Endothelial cell of umbilical vein (primary cell): ENCODE measurements at regions not wholly inside any gene's neighbourhood (a gene's known extent, or its start where the extent isn't known, plus 50 kb on each side); places are given as distances from the start of the nearest gene placed in this dataset.

Experiments used
- BruUV-seq: library from RNA; stranded (reverse); fragments of 400-500 nt; replicated peaks from 2 replicates; lab custom pipeline; 2021; lab: Mats Ljungman, UMichigan
- CTCF ChIA-PET: fragments of 300-600, 350-600 bp; sonication (Branson Sonifier 250); formaldehyde crosslinking; loops from one replicate; lab custom pipeline; 2021; ENCODE audit warnings: antibody characterized with exemption, inconsistent platforms; lab: Charles Lee
- POLR2A ChIA-PET: fragments of 300-600, 350-600 bp; sonication (Branson Sonifier 250); formaldehyde crosslinking; loops from one replicate; lab custom pipeline; 2021; ENCODE audit warnings: antibody characterized with exemption, inconsistent platforms; lab: Charles Lee
- DNase-seq: peaks from one replicate; pipeline ENCODE4 v3.0.0-alpha.2; 2011; ENCODE audit warnings: low read depth, low spot score
- FAIRE-seq: peaks from 2 replicates; lab custom pipeline; 2011; peaks lifted over from hg19 to GRCh38; lab: Jason Lieb, UNC
- H2AFZ ChIP-seq: 2 replicates; pipeline ENCODE4 v1.6.0; 2012; ENCODE audit warnings: low read depth, low read length, control low read depth, inconsistent platforms
- H3K27ac ChIP-seq: 2 replicates; pipeline ENCODE4 v1.5.1; 2011; ENCODE audit warnings: low read depth, mild to moderate bottlenecking, control low read depth, low read length, moderate library complexity; ENCODE audit not compliant: insufficient read depth
- H3K27me3 ChIP-seq, 2 experiments: 2 replicates each; pipeline versions ENCODE4 v1.6.0 to v1.6.1; 2011; ENCODE audit warnings: low read length in 2 of 2, mixed read lengths in 1 of 2; ENCODE audit not compliant: control insufficient read depth in 2 of 2, insufficient read depth in 2 of 2
- H3K36me3 ChIP-seq, 2 experiments: 2 replicates in 1 of 2; 3 replicates in 1 of 2; pipeline ENCODE4 v1.5.1; 2011; ENCODE audit warnings: low read length in 2 of 2, mild to moderate bottlenecking in 1 of 2, moderate library complexity in 1 of 2; ENCODE audit not compliant: control insufficient read depth in 2 of 2, insufficient read depth in 2 of 2; ENCODE audit errors: extremely low read depth in 1 of 2
- H3K4me1 ChIP-seq: 3 replicates; pipeline ENCODE4 v1.5.1; 2011; ENCODE audit warnings: mild to moderate bottlenecking, low read length; ENCODE audit not compliant: control insufficient read depth, insufficient read depth; ENCODE audit errors: extremely low read depth
- H3K4me2 ChIP-seq: 2 replicates; pipeline ENCODE4 v1.6.1; 2011; ENCODE audit warnings: low read length, control low read depth, mixed read lengths; ENCODE audit not compliant: insufficient read depth
- H3K4me3 ChIP-seq, 3 experiments: fragments of 200-600 bp in 1 of 3; sonication (generic), shearing (Covaris generic) in 1 of 3; replicated peaks in 1 of 3; 2 replicates each; pipeline ENCODE4 v1.5.1; 2011 to 2016; ENCODE audit warnings: control low read depth in 3 of 3, low read length in 3 of 3, mild to moderate bottlenecking in 2 of 3, inconsistent platforms in 1 of 3, low read depth in 1 of 3, moderate library complexity in 1 of 3; ENCODE audit not compliant: insufficient read depth in 1 of 3
- H3K79me2 ChIP-seq: 2 replicates; pipeline ENCODE4 v1.6.0; 2012; ENCODE audit warnings: low read length, inconsistent platforms; ENCODE audit not compliant: control insufficient read depth, insufficient read depth
- H3K9ac ChIP-seq: replicated peaks from 2 replicates; pipeline ENCODE3; 2011; ENCODE audit warnings: low read length, control low read depth; ENCODE audit not compliant: insufficient read depth; ENCODE audit errors: extremely low read depth
- H3K9me1 ChIP-seq: replicated peaks from 3 replicates; pipeline ENCODE4 v1.6.0; 2011; ENCODE audit warnings: mild to moderate bottlenecking, low read length; ENCODE audit not compliant: control insufficient read depth, insufficient read depth; ENCODE audit errors: extremely low read depth
- H3K9me3 ChIP-seq: replicated peaks from 2 replicates; pipeline ENCODE4 v1.5.1; 2012; ENCODE audit warnings: low read length, inconsistent platforms; ENCODE audit not compliant: control insufficient read depth, insufficient read depth
- H4K20me1 ChIP-seq: replicated peaks from 2 replicates; pipeline ENCODE3; 2011; ENCODE audit warnings: mild to moderate bottlenecking, low read length; ENCODE audit not compliant: control insufficient read depth, insufficient read depth; ENCODE audit errors: extremely low read depth
- EZH2 ChIP-seq: IDR thresholded peaks from 2 replicates; pipeline ENCODE4 v1.6.1; 2012; ENCODE audit warnings: borderline replicate concordance, low read depth, mild to moderate bottlenecking, moderate library complexity, low read length, inconsistent platforms; ENCODE audit not compliant: severe bottlenecking
- FOS ChIP-seq: IDR thresholded peaks from 2 replicates; pipeline ENCODE4 v1.6.1; 2011; ENCODE audit warnings: mild to moderate bottlenecking, low read length, moderate library complexity, borderline replicate concordance; ENCODE audit not compliant: insufficient read depth
- GATA2 ChIP-seq: IDR thresholded peaks from 2 replicates; pipeline ENCODE4 v1.7.0; 2011; ENCODE audit warnings: low read depth, mild to moderate bottlenecking, moderate library complexity, mixed read lengths, low read length; ENCODE audit not compliant: insufficient read length, insufficient read depth
- JUN ChIP-seq: IDR thresholded peaks from 2 replicates; pipeline ENCODE4 v1.6.1; 2011; ENCODE audit warnings: borderline replicate concordance, low read depth; ENCODE audit not compliant: insufficient read length, insufficient read depth
- MYC ChIP-seq: IDR thresholded peaks from one replicate; pipeline ENCODE4 v1.6.1; 2011; ENCODE audit warnings: mild to moderate bottlenecking, low read depth, low read length
- POLR2A ChIP-seq: IDR thresholded peaks from 2 replicates; pipeline ENCODE4 v1.6.1; 2012; ENCODE audit warnings: low read depth, mild to moderate bottlenecking, control low read depth, low read length
- POLR2AphosphoS5 ChIP-seq: IDR thresholded peaks from 2 replicates; pipeline ENCODE4 v1.6.1; 2012; ENCODE audit warnings: low read depth, mild to moderate bottlenecking, control low read depth, low read length, moderate library complexity; ENCODE audit not compliant: insufficient read depth
- dilution Hi-C: fragments of 300-500 bp; cut with MboI; formaldehyde crosslinking; loops from one replicate; pipeline ENCODE4 v1.15.0; 2019; ENCODE audit warnings: low sequenced_read_pairs; ENCODE audit not compliant: extremely low pct_ligation_motif_present
- intact Hi-C: fragments of 100-400 bp; cut with micrococcal nuclease; formaldehyde crosslinking; loops from one replicate; pipeline ENCODE4 v1.10.0; 2022
- TF ChIP-seq, protein P1 (sequence below): IDR thresholded peaks from 2 replicates; pipeline ENCODE4 v1.6.1; 2011; ENCODE audit not compliant: insufficient read depth, insufficient read length
- TF ChIP-seq, protein P2 (sequence below), 2 donors: IDR thresholded peaks; 1 replicate in 1 of 2; 2 replicates in 1 of 2; pipeline ENCODE4 v1.5.1; 2011; ENCODE audit warnings: low read length in 2 of 2, mild to moderate bottlenecking in 2 of 2, moderate library complexity in 2 of 2, control low read depth in 1 of 2, inconsistent platforms in 1 of 2, low read depth in 1 of 2; ENCODE audit not compliant: insufficient read depth in 1 of 2; ENCODE audit errors: extremely low read depth in 1 of 2

DNA sequence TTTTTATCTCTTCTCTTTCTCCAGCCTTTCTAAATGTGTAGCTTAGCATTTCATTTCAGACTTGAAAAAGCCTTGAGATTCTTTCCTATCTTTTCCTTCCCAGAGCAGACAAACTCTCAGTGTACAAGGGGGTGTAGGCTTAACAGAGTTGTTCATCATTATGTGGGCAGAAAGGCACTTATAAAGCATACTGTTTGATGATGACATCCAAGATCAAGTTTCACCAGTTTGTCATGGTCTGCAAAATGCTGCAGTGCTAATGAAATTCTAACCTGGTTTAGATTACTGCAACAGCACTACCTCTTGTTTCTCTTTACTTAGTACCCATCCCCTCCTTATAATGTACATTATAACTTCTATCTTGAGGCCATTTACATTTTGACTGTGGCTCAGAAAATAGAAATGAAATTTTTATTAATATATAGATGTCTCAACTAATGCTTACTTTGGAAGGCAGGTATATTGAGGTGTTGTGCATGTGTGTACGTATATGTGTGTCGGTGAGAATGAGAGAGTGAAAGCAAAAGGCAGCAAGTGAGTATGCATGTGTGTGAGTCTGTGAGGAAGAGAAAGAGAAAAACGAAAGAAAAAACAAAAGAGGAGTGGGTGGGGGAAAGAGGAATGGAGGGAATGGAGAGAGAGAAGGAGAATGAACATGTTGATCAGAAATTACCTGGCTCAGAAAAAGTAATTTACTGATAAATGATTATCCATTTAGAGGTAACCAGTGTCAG lies 1043.6 kb downstream of the TUSC7 start:
- Histone ChIP-seq H3K9me1 (no peaks in the 10 kb centered on the region), H4K20me1 (no peaks in the 10 kb centered on the region), H3K4me1 (no peaks in the 10 kb centered on the region), H3K9ac (no peak overlapping the region), H3K9me3 (no peaks in the 10 kb centered on the region), H3K4me3 (no peak overlapping the region), H3K4me2 (no peak overlapping the region), H2AFZ (no peak overlapping the region), H3K79me2 (no peaks in the 10 kb centered on the region), H3K27ac (no peak overlapping the region), H3K36me3 (no peaks in the 10 kb centered on the region), H3K27me3 (no peaks in the 10 kb centered on the region)
- intact Hi-C loops (no loop called here), dilution Hi-C loops (no loop called here)
- FAIRE-seq (no peak), DNase-seq (no peak)
- BruUV-seq, result no TSS peak
- TF ChIP-seq GATA2 (no peak), MYC (no peak), FOS (no peak), EZH2 (no peak), JUN (no peak)
- TF ChIP-seq, protein P1, sequence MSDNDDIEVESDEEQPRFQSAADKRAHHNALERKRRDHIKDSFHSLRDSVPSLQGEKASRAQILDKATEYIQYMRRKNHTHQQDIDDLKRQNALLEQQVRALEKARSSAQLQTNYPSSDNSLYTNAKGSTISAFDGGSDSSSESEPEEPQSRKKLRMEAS, result no peak
- POLR2A ChIA-PET, result no interaction called here
- CTCF ChIA-PET, result no interaction called here

GRCh38 chr3:117754058-117754457 lies 1044.5 kb downstream of the TUSC7 start:
- Histone ChIP-seq H3K4me3 (no peak overlapping the region), H3K36me3 (no peaks in the 10 kb centered on the region), H3K9me3 (no peaks in the 10 kb centered on the region), H3K79me2 (no peaks in the 10 kb centered on the region), H3K9me1 (no peaks in the 10 kb centered on the region), H3K9ac (no peak overlapping the region), H4K20me1 (no peaks in the 10 kb centered on the region), H3K27me3 (no peaks in the 10 kb centered on the region), H3K4me1 (no peaks in the 10 kb centered on the region), H3K27ac (no peak overlapping the region), H2AFZ (no peak overlapping the region), H3K4me2 (no peak overlapping the region)
- FAIRE-seq, result no peak
- ChIA-PET POLR2A (no interaction called here), CTCF (no interaction called here)
- no peak for DNase-seq
- intact Hi-C loops (no loop called here), dilution Hi-C loops (no loop called here)
- TF ChIP-seq, protein P2, sequence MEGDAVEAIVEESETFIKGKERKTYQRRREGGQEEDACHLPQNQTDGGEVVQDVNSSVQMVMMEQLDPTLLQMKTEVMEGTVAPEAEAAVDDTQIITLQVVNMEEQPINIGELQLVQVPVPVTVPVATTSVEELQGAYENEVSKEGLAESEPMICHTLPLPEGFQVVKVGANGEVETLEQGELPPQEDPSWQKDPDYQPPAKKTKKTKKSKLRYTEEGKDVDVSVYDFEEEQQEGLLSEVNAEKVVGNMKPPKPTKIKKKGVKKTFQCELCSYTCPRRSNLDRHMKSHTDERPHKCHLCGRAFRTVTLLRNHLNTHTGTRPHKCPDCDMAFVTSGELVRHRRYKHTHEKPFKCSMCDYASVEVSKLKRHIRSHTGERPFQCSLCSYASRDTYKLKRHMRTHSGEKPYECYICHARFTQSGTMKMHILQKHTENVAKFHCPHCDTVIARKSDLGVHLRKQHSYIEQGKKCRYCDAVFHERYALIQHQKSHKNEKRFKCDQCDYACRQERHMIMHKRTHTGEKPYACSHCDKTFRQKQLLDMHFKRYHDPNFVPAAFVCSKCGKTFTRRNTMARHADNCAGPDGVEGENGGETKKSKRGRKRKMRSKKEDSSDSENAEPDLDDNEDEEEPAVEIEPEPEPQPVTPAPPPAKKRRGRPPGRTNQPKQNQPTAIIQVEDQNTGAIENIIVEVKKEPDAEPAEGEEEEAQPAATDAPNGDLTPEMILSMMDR (IDR thresholded peaks at IDR 0.05; ENCODE audit: extremely low read depth in 1 of 2, insufficient read depth in 1 of 2, low read depth in 1 of 2, low read length in 2 of 2), result no peak
- TF ChIP-seq JUN (no peak), POLR2A (no peak), MYC (no peak), EZH2 (no peak), FOS (no peak), POLR2AphosphoS5 (no peak), GATA2 (no peak)
- TF ChIP-seq, protein P1, result no peak
- BruUV-seq, result no TSS peak
